ENCODE measurements at regions not wholly inside any gene's neighbourhood (a gene's known extent, or its start where the extent isn't known, plus 50 kb on each side); places are given as distances from the start of the nearest gene placed in this dataset.

- intact Hi-C loops (cut with DNase I), result no loop called here
- no peak for DNase-seq
- no peak for ATAC-seq (ENCODE audit: poor library complexity)
Measured at GRCh38 chr14:96931751-96932150, 134.6 kb downstream of the VRK1 start.

- intact Hi-C loops (cut with DNase I), result no loop called here
- DNase-seq, result no peak
- no peak for ATAC-seq (ENCODE audit: poor library complexity)
Measured at GRCh38 chr14:96934638-96935330, 137.6 kb downstream of the VRK1 start.

GRCh38 chr14:96938946-96939345 lies 141.8 kb downstream of the VRK1 start:
- intact Hi-C loops (cut with DNase I), result no loop called here
- DNase-seq (no peak), ATAC-seq (ENCODE audit: poor library complexity) (no peak)

DNA sequence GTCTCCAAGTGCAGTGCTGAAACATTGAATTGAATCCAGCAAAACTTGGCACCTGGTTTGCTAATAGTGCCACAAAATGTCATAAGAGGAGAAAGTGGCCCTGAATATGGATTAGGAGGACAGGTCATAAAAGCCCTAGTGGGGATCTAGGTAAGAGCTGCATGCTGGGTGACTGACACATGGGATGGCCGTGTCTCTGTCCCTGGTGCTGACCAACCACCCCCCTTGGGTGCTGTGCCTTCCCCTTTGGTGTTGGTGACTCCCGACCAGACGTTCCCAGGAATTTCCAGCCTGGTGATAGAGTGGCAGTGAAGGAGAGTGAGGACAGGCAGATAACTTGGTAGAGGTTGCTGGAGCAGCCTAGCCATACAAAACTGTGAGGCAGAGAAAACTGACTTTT lies 142.8 kb downstream of the VRK1 start:
- no peak for ATAC-seq (ENCODE audit: poor library complexity)
- intact Hi-C loops (cut with DNase I), result no loop called here
- DNase-seq, result no peak

DNA sequence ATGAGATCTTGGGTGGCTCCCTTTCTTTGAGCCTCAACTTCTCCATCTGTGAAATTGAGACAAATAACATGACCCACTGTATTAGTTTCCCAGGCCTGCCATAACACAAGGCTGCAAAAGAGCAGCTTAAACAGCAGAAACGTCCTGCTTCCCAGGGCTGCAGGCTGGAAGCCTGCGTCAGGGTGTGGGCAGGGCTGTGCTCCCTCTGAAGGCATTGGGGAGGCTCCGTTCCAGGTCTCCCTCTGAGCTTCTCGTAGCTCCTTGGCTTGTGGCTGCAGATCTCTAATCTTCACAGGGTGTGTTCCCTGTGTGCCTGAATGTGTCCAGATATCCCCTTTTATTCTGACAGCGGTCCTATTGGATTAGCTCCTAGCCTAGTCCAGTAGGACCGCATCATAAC lies 147.1 kb downstream of the VRK1 start:
- no peak for ATAC-seq (ENCODE audit: poor library complexity)
- DNase-seq, result no peak
- intact Hi-C loops (cut with DNase I), result no loop called here

DNA sequence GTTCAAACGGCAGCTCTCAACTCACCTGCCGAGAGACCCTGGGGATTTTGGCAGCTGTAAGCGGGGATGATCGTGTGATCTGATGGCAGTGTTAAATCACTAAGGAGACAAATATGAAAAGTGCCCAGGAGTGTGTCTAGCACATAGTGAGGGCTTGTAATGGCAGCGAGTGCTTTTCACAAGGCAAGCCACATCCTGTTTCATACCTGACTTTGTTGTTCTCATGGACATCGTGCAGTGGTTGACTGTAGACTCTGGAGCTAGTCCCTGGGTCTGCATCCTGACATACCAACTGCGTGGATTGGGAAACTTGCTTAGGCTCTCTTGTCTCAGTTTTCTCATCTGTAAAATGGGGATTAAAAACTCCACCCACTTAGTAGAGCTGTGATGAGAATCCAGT lies 148.5 kb downstream of the VRK1 start:
- DNase-seq (no peak), ATAC-seq (ENCODE audit: poor library complexity) (no peak)
- intact Hi-C loops (cut with DNase I), result no loop called here

DNA sequence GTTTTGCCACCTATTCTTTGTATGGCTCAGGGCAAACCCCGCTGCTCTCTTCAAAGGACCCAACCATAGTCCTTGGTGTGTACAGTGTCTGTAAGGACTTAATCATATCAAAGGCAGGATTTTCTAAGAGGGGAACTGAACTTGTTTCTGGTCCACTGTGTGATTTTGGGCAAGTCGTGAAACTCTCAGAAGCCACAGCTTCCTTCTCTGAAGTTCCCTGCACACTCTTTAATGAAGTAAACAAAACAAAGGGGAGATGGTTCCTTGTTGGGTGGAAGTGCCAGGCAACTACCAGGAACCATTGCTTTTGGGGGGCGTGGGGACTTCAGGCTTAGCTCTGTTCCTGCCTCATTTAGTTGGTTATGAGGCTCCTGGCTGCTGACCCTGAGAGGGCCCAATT lies 152.4 kb downstream of the VRK1 start:
- ATAC-seq (ENCODE audit: poor library complexity) (no peak), DNase-seq (no peak)
- intact Hi-C loops (cut with DNase I), result no loop called here

GRCh38 chr14:96951511-96951910 lies 154.3 kb downstream of the VRK1 start:
- ATAC-seq (ENCODE audit: poor library complexity), result no peak
- DNase-seq, result no peak
- intact Hi-C loops (cut with DNase I), result no loop called here

DNA sequence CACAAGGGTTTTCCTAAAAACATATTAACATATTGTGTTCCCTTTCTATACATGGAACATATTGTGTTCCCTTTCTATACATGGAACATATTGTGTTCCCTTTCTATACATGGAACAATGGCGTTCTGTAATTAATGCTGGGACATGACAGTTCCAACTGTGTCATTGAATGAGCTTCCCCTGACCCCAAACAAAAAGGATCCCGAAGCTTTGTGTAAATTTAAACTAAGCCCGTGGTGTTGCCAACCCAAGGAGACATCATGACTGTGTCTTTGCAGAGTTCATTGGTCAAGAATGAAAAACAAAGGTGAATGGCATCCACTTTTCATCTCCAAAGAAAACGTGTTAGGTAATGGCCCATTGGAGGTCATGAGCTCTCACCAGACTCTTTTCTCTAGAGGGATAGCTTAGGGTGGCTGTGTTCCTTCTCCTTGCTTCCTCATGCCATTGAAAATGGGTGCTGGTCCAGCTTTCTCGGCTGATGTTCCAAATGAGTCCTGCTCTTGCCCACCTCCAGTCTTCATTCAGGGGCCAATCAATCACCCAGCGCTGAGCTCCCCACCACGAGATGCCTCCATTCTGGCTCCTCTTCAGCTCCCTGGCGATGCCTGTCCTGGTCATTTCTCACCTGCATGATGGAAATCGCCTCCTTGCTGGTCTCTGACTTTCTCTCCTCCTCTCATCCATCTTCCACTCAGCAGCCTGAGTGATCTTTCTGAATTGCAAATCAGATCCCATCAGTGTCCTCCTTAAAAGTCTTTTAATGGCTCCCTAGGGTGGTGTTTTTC lies 156.1 kb downstream of the VRK1 start:
- ATAC-seq (ENCODE audit: poor library complexity) (no peak), DNase-seq (no peak)
- intact Hi-C loops (cut with DNase I), result no loop called here

- no peak for ATAC-seq (ENCODE audit: poor library complexity)
- intact Hi-C loops (cut with DNase I), result no loop called here
- DNase-seq, result no peak
Measured at GRCh38 chr14:96953875-96954185, 156.6 kb downstream of the VRK1 start.

- DNase-seq (no peak), ATAC-seq (ENCODE audit: poor library complexity) (no peak)
- intact Hi-C loops (cut with DNase I), result no loop called here
Measured at GRCh38 chr14:96956464-96957239, 159.5 kb downstream of the VRK1 start.

GRCh38 chr14:96958057-96958456 lies 160.9 kb downstream of the VRK1 start:
- no peak for DNase-seq
- intact Hi-C loops (cut with DNase I), result no loop called here
- ATAC-seq (ENCODE audit: poor library complexity), result no peak

DNA sequence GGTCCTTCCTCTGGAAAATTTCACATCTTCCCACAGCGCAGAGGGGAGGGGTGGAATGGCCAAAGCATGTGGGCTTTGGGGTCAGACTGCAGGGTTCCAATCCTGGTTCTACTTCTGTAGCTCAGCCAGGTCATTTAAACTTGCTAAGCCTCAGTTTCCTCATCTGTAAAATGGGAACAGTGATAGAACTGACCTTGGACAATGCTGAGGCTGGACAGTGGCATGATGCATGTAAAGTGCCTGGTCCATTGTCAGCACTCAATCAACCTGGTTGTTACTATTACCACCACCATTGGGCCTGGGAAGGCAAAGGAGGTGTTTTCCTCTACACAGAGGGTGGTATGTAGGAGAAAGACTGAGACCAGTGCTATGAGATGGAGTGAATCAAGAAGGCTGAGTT lies 162.8 kb downstream of the VRK1 start:
- intact Hi-C loops (cut with DNase I), result no loop called here
- DNase-seq, result no peak
- ATAC-seq (ENCODE audit: poor library complexity), result no peak

DNA sequence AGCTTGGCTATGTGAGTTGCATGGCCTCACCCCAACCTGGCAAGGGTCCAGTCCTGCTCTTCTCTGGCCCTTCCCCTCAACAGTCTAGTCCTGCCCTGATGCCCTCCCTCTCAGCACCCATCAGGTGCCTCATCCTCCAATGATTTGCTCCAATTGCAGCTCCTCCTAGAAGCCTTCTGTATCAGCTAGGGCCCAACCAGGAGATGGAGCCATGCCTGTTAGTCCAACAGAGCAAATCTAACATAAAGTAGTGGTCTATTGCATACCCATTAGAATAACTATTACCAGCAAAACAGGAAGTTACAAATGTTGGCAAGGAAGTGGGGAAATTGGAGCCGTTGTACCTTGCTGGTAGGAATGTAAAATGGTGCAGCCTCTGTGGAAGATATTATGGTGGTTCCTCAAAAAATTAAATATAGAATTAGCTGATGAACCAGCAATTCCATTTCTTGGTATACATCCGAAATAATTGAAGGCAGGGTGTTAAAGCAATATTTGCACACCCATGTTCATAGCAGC lies 163.5 kb downstream of the VRK1 start:
- ATAC-seq (ENCODE audit: poor library complexity) (no peak), DNase-seq (no peak)
- intact Hi-C loops (cut with DNase I), result no loop called here

DNA sequence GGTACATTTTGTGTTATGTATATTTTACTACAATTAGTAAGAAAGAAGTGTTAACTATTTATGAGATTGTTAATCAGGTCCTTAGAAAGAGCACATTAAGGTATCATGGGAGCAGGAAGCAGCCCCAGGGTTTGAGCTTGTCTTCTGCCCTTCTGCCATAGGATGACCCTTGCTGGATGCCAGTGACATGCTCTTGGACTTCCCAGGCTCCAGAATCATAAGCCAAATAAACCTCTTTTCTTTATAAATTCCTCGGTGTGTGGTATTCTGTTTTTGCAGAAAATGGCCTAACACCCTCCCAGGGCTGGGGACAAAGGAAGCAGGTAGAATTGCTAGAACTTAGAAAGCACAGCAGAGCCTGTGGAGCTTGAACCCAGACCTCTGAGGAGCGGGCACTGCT lies 164.7 kb downstream of the VRK1 start:
- no peak for ATAC-seq (ENCODE audit: poor library complexity)
- intact Hi-C loops (cut with DNase I), result no loop called here

DNA sequence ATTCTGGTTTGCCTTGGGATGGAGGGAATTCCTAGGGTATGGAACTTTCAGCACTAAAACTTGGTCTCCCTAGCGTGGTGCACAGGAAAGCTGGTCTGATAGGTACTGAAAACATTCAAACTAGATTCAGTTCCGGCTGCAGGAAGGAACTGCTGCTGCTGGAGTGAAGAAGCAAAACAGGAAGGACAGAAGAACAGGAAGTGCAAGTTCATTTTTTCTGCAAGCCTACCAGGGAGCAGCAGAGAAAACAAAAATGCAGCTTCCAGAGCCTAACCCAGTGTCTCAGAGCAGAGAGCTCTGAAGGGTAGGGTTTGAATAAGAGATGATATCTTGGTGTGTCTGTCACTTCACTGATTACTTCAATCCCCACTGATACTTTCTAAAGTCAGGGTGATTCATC lies 165.2 kb downstream of the VRK1 start:
- peak; percentile 29 for ATAC-seq (ENCODE audit: poor library complexity)
- no peak for DNase-seq
- intact Hi-C loops (cut with DNase I), result no loop called here

More for the DNA sequence above, 164.7 kb downstream of the VRK1 start:
- DNase-seq, result no peak

DNA sequence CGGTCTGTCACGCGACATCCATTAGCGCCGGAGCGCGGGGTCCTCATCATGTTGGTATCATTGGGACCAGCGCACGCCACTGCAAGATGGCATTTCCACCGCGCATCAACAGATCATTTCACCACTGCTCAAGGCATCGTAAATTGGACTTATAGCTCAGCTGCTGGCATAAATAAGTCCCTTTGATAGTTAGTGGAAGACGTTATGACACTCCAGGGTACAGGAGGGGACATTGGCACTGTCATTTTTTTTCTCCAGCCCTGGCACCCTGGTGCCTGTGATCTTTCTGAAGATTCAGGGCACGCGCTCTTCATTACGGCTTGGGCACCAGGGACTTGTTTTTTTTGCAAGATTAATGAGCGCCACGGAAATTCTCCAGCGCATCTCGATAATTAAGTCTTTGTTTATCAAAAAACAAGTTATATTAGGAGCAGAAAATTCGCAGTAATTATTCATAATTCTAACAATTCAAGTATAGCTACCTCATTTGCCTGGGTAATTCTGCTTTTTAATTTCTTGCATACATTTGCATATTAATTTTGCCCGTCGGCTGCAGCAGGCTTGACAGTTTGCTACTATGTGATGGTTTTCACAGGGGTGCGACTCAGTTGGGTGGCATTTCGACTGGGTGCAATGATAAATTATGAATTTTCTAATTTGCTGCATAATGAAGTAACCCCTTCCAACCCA lies 167.7 kb downstream of the VRK1 start:
- no peak for DNase-seq
- no peak for ATAC-seq (ENCODE audit: poor library complexity)
- intact Hi-C loops (cut with DNase I), result no loop called here

DNA sequence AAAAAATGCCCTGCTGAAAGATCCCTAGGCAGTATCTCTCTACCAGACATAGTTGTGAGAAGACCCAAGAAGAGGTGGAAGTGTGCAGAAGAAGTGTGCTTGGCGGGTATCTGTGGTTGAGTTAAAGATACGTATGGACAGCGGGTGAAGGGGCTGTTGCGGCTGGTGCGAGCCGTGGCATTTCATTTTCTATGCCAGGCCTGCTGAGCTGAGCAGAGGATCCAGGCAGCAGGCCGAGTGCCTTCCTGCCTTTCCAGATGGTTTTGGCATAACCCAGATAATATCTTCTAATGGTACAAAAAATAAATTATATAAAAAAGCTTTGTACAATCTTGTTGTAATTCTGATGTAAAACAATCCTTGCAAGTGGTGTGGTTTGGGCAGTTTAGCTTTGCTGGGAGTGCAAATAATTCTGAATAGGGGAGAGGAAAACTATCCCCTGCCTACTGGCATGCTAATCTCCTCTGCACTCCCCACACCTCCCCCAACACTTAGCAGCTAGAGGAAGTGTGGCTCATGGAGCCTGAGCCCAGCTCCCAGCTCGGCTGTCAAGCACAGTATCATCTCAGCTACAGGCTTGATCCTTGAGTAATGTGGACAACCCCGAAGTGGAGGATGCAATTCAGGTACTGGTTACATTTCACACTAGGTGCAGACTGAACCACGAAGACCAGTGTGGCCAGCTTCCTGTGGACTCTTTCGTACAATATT lies 168.9 kb downstream of the VRK1 start:
- intact Hi-C loops (cut with DNase I), result no loop called here
- DNase-seq, result no peak
- no peak for ATAC-seq (ENCODE audit: poor library complexity)

GRCh38 chr14:96975116-96975515 lies 177.9 kb downstream of the VRK1 start:
- no peak for DNase-seq
- intact Hi-C loops (cut with DNase I), result no loop called here

More at GRCh38 chr14:96975116-96975515, 177.9 kb downstream of the VRK1 start:
- ATAC-seq (ENCODE audit: poor library complexity), result no peak
